Retinal pigment epithelial cell (primary cell): ENCODE measurements at regions not wholly inside any gene's neighbourhood (a gene's known extent, or its start where the extent isn't known, plus 50 kb on each side); places are given as distances from the start of the nearest gene placed in this dataset.

ENCODE experiments used
- DNase-seq: peaks from one replicate; pipeline ENCODE4 v3.0.0-alpha.2; 2010; ENCODE audit warnings: low read depth
- H3K4me3 ChIP-seq: 2 replicates; pipeline ENCODE4 v1.5.1; 2011; ENCODE audit warnings: mild to moderate bottlenecking, low read length, control low read depth, moderate library complexity
- CTCF ChIP-seq: conservative IDR thresholded peaks from 2 replicates; pipeline ENCODE4 v1.5.1; 2011; ENCODE audit warnings: low read depth, low read length, control low read depth, inconsistent platforms

- no peak for DNase-seq
- TF ChIP-seq CTCF = no peak
- H3K4me3 ChIP-seq = no peak overlapping the region
These were observed 364.0 kb downstream of the OLFM3 start for GRCh38 chr1:101632548-101633272.

GRCh38 chr1:101645810-101646209 is 350.9 kb downstream of the OLFM3 start:
- DNase-seq = no peak
- TF ChIP-seq CTCF = no peak
- no peak overlapping the region for H3K4me3 ChIP-seq

- no peak for DNase-seq
- no peak overlapping the region for H3K4me3 ChIP-seq
- TF ChIP-seq CTCF = no peak
These were observed 344.2 kb downstream of the OLFM3 start for GRCh38 chr1:101652484-101652883.

GRCh38 chr1:101653482-101653946 is 343.2 kb downstream of the OLFM3 start:
- H3K4me3 ChIP-seq = no peak overlapping the region
- DNase-seq = no peak
- peak; percentile 60 for TF ChIP-seq CTCF

- no peak for DNase-seq
- no peak overlapping the region for H3K4me3 ChIP-seq
- TF ChIP-seq CTCF = no peak
These were observed 332.0 kb downstream of the OLFM3 start for GRCh38 chr1:101664726-101665125.

- no peak overlapping the region for H3K4me3 ChIP-seq
- no peak for TF ChIP-seq CTCF
- DNase-seq = no peak
These were observed 329.0 kb downstream of the OLFM3 start for GRCh38 chr1:101667761-101668160.

- H3K4me3 ChIP-seq = no peak overlapping the region
- TF ChIP-seq CTCF = no peak
- no peak for DNase-seq
These were observed 313.6 kb downstream of the OLFM3 start for GRCh38 chr1:101683136-101683535.
